ENCODE measurements at regions not wholly inside any gene's neighbourhood (a gene's known extent, or its start where the extent isn't known, plus 50 kb on each side); places are given as distances from the start of the nearest gene placed in this dataset.
"Not testable (repeated sequence)": the region's sequence is repeated elsewhere in the genome, so short reads cannot be mapped to it uniquely, and the experiment has no call there.

GRCh38 chr12:124705545-124706138 is 138.2 kb upstream of the NCOR2 start:
- peak; percentile 93 for DNase-seq

GRCh38 chr12:124704619-124705018 is 137.2 kb upstream of the NCOR2 start:
- no peak for DNase-seq

- DNase-seq: no peak
Measured at GRCh38 chr12:124703856-124704255, 136.4 kb upstream of the NCOR2 start.

GRCh38 chr12:124702736-124703135 is 135.3 kb upstream of the NCOR2 start:
- DNase-seq: no peak

DNA sequence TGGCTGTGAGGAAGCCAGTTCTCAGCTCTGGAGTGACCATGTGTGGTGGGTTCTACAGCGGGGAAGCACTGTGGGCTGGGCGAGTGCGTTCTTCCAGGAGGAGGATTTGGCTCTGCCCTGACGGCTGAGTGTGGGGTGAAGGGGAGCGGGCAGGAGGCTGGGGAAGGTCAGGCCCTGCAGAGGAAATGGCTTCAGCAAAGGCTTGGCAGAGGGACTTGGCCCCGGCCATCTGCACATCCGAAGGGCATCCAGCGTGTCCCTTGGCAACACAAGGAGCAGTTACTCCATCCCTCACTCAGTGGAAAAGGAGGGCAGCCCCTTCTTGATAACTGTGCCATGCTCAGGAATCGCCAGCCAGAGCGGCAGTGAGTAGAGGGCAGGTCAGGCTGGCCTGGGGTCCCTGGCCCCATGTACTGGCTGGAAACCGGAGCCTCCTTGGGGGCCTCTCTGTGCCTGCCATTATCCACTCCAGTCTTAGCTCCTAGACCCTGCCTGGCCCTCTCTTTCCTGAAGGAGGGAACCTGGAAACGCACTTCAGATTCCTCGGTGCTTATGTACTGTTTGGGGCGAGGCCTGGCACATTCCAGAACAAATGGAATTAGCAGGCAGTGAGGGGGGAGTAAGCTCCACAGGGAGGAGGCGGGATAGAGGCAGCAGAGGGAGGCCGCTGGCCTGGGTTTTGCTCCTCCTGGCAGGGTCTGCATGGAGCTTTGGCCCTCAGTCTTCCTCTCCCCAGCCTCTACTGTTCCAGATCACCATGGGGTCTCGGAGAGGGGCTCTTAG is 133.6 kb upstream of the NCOR2 start:
- DNase-seq: no peak

DNA sequence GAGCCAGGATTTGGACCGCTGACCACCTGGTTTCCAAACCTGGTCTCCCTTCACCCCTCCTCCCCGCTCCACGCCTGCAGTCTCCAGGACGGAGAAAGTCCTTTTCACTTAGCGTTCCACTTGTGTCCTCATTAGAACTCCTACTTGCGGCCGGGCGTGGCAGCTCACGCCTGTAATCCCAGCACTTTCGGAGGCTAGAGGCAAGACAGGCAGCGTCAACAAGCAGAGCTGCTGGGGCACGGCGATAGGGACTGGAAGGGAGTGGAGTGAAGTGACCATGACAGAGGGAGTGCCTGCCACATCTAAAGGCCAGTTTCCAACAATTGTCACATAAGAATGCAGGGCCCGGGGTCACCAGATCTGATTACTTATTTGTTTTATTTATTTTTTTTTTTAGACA is 132.5 kb upstream of the NCOR2 start:
- DNase-seq: peak; percentile 60

DNA sequence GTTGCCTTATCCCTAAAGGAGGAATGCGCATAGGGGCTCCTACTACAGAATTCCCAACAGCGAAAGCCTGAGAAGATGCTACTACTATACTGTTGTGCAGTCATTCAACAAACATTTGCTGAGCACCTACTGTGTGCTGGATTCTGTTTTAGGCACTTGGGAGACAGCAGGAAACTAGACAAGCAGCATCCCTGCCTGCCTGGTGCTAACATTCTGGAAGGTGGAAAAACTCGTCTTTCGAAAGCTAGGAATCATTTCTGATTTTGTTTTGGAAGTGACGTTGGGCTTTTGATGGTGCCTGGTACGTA is 131.5 kb upstream of the NCOR2 start:
- peak; percentile 47 for DNase-seq

DNA sequence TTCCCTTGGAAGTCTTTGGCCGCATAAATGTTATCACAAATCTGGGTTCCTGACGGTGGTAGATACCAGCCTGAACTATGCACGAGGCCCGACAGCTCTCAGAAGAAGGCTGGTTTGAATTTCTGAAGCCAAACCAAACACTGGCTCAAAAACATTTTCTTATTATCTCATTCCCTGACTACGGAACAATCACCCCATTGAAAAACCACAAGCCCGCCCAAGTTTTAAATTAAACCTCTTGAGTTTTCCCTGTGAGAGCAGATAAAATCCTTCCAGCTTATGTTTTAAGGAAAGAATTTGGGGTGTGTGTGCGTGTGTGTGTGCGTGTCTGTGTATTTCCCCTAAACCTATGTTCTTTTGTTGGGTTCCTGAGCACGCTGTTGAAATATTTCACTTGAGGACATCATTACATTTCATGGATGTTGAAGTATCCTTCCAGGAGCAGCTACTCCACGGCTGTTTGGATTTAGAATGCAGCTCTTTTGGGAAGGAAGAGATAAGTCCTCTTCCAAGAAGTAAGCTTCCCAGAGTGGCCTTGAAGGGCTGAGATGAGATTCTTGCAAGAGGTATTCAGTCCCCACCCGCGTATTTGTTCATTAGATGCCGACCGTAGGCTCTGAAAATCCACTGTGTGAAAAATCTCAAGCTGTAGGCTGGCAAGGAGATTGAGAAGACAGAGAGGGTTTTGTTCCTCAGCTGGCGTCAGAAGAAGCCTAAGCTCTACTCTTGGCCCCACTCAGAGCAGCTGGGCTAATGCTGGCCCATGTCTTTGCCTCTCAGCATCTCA is 131.0 kb upstream of the NCOR2 start:
- DNase-seq: peak; percentile 75

DNA sequence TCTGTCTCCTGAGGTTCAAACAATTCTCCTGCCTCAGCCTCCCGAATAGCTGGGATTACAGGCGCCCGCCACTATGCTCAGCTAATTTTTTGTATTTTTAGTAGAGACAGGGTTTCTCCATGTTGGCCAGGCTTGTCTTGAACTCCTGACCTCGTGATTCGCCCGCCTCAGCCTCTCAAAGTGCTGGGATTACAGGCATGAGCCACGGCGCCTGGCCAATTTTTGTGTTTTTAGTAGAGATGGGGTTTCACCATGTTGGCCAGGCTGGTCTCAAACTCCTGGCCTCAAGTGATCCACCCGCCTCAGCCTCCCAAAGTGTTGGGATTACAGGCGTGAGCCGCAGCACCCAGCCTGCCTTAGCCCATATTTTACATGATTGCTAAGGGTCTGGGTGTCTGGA is 130.3 kb upstream of the NCOR2 start:
- DNase-seq: not testable (repeated sequence)

GRCh38 chr12:124696693-124697476 is 129.5 kb upstream of the NCOR2 start:
- peak; percentile 73 for DNase-seq

- peak; percentile 81 for DNase-seq
Measured at GRCh38 chr12:124695861-124696260, 128.4 kb upstream of the NCOR2 start.

GRCh38 chr12:124694846-124695497 is 127.6 kb upstream of the NCOR2 start:
- DNase-seq: peak; percentile 23

DNA sequence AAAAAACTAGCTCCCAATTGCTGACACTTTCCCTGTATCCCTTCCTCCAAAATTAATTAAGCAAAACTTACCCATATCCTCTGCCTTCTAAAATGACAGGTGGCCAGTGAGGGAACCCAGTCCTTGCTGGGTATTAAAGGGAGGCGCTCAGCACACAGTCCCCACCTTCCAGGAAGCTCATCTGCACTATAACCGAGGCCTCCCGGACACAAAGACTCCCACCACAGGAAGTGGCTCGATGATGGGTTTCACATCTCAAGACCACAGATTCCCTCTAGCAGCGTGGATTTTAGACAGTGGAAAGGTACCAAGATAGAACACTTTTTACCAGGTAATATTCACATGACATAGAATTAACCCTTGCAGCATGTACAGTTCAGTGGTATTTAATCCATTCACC is 126.8 kb upstream of the NCOR2 start:
- DNase-seq: no peak

GRCh38 chr12:124693111-124693723 is 125.8 kb upstream of the NCOR2 start:
- no peak for DNase-seq

DNA sequence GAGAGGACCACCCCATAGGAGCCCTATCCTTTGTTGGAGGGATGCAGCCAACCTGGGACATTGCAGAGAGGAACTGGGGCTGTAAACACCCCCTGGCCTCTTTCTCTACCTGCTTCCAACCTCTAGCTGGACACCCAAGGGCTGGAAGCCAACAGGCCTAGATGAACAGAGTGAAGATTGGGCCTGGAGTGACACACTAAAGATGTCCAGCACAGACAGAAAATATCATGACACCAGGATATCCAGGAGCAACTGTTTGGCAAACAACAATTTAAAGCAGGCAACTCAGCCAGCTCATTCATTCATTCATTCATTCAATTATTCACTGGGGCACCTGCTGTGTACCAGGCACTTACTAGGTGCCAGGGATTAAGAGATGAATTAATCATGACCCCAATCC is 125.0 kb upstream of the NCOR2 start:
- DNase-seq: no peak

DNA sequence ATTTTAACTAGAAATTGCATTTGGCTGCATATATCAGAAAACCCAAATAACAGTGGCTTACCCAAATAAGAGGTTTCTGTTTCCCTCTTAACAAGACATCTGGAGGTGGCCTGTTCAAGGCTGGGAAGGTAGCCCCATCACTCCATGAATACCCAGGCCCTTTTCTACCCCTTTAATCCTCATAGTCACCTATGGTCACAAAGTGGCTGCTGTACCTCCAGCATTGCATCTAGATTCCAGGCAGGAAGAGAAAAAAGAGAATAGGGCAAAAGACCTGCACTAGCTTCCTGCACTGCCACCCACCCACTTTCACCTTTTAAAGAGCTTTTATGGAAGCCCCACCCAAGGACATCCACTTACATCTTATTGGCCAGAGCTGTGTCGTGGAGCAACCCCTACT is 124.0 kb upstream of the NCOR2 start:
- DNase-seq: no peak

GRCh38 chr12:124689631-124690030 is 122.2 kb upstream of the NCOR2 start:
- DNase-seq: peak; percentile 5

- DNase-seq: no peak
Measured at GRCh38 chr12:124688356-124688992, 121.1 kb upstream of the NCOR2 start.

GRCh38 chr12:124687917-124688316 is 120.5 kb upstream of the NCOR2 start:
- peak; percentile 58 for DNase-seq

DNA sequence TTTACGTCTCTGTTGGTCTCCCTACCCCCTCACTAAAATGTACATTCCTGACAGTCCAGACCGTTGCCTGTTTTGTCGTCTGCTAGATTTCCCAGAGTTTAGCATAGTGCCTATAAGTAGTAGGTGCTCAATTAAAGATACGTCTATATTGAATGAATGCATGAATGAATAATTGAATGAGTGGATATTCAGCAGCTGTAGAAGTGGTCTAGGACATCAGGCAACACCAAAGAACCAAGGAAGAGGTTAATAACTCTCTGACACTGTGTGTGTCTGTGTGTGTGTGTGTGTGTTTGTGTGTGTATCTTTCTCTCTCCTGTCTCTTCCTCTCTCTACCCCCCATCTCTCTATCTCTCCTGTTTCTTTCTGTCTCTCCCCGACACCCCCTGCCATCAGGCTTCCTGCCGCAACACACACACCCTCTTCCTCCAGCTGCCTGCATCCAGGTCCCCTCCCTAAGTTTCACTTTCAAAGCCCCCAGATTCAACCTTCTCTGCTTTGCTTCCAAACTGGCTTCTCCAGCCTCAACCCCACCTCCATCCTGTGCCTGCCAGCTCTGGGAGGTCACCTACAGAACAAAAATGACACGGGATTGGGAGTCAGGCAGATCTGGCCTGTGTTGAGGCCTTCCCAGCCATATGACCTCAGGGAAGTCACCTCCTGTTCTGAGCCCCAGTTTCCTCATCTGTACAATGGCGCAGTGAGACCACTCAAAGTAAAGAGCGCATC is 119.9 kb upstream of the NCOR2 start:
- DNase-seq: no peak
